ENCODE measurements at regions not wholly inside any gene's neighbourhood (a gene's known extent, or its start where the extent isn't known, plus 50 kb on each side); places are given as distances from the start of the nearest gene placed in this dataset.

- Histone ChIP-seq H3K4me1 (ENCODE audit: control insufficient read depth in 2 of 2, insufficient read depth in 2 of 2, low read length in 2 of 2) (no peaks in the 10 kb centered on the region), H3K27me3 (ENCODE audit: control insufficient read depth in 2 of 2, insufficient read depth in 2 of 2, low read length in 2 of 2) (no peaks in the 10 kb centered on the region), H3K36me3 (ENCODE audit: control insufficient read depth in 2 of 3, insufficient read depth in 3 of 3, low read length in 3 of 3) (no peaks in the 10 kb centered on the region), H3K4me3 (ENCODE audit: low read length) (no peak overlapping the region), H3K9me3 (ENCODE audit: control insufficient read depth in 2 of 3, low read length in 3 of 3) (no peaks in the 10 kb centered on the region), H3K27ac (ENCODE audit: low read depth, low read length) (no peak overlapping the region)
- ChIA-PET CTCF (no interaction called here), POLR2A (no interaction called here)
- Mint-ChIP-seq H3K27ac (no peak overlapping the region), H3K9me3 (peaks cover 0 to 6% (median 0%) of the 10 kb centered on the region in 11 donors), H3K36me3 (no peaks in the 10 kb centered on the region), H3K4me1 (no peaks in the 10 kb centered on the region), H3K27me3 (no peaks in the 10 kb centered on the region), H3K4me3 (no peak overlapping the region)
- ATAC-seq (no peak), DNase-seq (no peak)
- intact Hi-C loops (cut with micrococcal nuclease): no loop called here
Observed at GRCh38 chrX:6384371-6384770, 150.5 kb downstream of the VCX3A start.

- ATAC-seq (no peak), DNase-seq (no peak)
- Mint-ChIP-seq H3K9me3 (peaks cover 0 to 6% (median 0%) of the 10 kb centered on the region in 11 donors), H3K27ac (no peak overlapping the region), H3K36me3 (no peaks in the 10 kb centered on the region), H3K4me3 (no peak overlapping the region), H3K4me1 (no peaks in the 10 kb centered on the region), H3K27me3 (no peaks in the 10 kb centered on the region)
- no peak overlapping the region for H3K27ac ChIP-seq (ENCODE audit: low read depth, low read length)
- no peak overlapping the region for H3K4me3 ChIP-seq (ENCODE audit: low read length)
- no peaks in the 10 kb centered on the region for H3K36me3 ChIP-seq (ENCODE audit: control insufficient read depth in 2 of 3, insufficient read depth in 3 of 3, low read length in 3 of 3)
- CTCF ChIA-PET: no interaction called here
- no peaks in the 10 kb centered on the region for H3K4me1 ChIP-seq (ENCODE audit: control insufficient read depth in 2 of 2, insufficient read depth in 2 of 2, low read length in 2 of 2)
- no peaks in the 10 kb centered on the region for H3K27me3 ChIP-seq (ENCODE audit: control insufficient read depth in 2 of 2, insufficient read depth in 2 of 2, low read length in 2 of 2)
- intact Hi-C loops (cut with micrococcal nuclease): no loop called here
- POLR2A ChIA-PET: no interaction called here
- no peaks in the 10 kb centered on the region for H3K9me3 ChIP-seq (ENCODE audit: control insufficient read depth in 2 of 3, low read length in 3 of 3)
Observed at GRCh38 chrX:6383917-6384316, 151.0 kb downstream of the VCX3A start.

DNA sequence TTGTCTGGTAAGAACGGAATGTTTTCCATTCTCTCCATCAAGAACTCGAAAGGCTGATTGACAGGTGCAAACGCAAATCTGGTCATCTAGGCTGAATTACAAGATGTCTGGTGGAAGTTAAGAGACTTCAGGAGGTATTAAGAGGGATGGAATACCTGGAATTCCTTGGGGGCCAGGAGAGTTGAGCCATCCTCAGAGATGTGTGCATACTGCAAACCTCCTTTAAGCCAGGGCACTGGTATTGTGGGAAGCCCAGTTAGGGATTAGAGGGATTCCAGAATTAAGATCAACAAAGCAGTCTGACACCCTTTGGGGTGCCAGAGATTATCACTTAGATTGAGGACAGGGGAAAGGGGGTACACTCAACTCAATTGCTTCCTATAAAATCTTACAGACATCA, 151.4 kb downstream of the VCX3A start:
- Histone ChIP-seq H3K36me3 (ENCODE audit: control insufficient read depth in 2 of 3, insufficient read depth in 3 of 3, low read length in 3 of 3) (no peaks in the 10 kb centered on the region), H3K4me1 (ENCODE audit: control insufficient read depth in 2 of 2, insufficient read depth in 2 of 2, low read length in 2 of 2) (no peaks in the 10 kb centered on the region), H3K9me3 (ENCODE audit: control insufficient read depth in 2 of 3, low read length in 3 of 3) (no peaks in the 10 kb centered on the region), H3K27ac (ENCODE audit: low read depth, low read length) (no peak overlapping the region), H3K4me3 (ENCODE audit: low read length) (no peak overlapping the region), H3K27me3 (ENCODE audit: control insufficient read depth in 2 of 2, insufficient read depth in 2 of 2, low read length in 2 of 2) (no peaks in the 10 kb centered on the region)
- ATAC-seq: no peak
- no peaks in the 10 kb centered on the region for H3K4me1 Mint-ChIP-seq
- POLR2A ChIA-PET: no interaction called here
- H3K36me3 Mint-ChIP-seq: no peaks in the 10 kb centered on the region
- peaks cover 0 to 5% (median 0%) of the 10 kb centered on the region in 11 donors for H3K9me3 Mint-ChIP-seq
- CTCF ChIA-PET: no interaction called here
- DNase-seq: no peak
- intact Hi-C loops (cut with micrococcal nuclease): no loop called here
- no peak overlapping the region for H3K27ac Mint-ChIP-seq
- no peaks in the 10 kb centered on the region for H3K27me3 Mint-ChIP-seq
- H3K4me3 Mint-ChIP-seq: no peak overlapping the region

DNA sequence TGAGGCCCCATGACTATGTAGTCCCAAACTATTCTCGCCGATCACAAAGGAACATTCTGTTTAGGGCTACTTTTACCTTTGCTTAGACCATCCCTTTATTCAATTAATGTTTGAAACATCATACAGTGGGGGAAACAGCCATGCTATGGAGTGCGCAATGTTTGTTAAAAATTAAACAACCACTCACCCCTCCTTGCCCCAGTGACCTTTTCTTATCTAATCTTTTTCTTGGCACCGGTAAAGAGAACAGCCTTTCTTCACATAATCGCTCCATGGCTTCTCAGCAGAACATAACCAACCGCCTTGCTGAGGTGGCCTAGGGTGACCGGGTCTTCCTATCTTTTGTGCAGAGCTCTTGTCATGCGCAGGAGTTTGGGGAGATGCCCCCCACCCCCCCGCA, 152.6 kb downstream of the VCX3A start:
- Mint-ChIP-seq H3K27me3 (no peaks in the 10 kb centered on the region), H3K4me3 (no peak overlapping the region), H3K4me1 (no peaks in the 10 kb centered on the region), H3K9me3 (peaks cover 0 to 1% (median 0%) of the 10 kb centered on the region in 11 donors), H3K36me3 (no peaks in the 10 kb centered on the region), H3K27ac (no peak overlapping the region)
- Histone ChIP-seq H3K9me3 (ENCODE audit: control insufficient read depth in 2 of 3, low read length in 3 of 3) (no peaks in the 10 kb centered on the region), H3K4me1 (ENCODE audit: control insufficient read depth in 2 of 2, insufficient read depth in 2 of 2, low read length in 2 of 2) (no peaks in the 10 kb centered on the region), H3K4me3 (ENCODE audit: low read length) (no peak overlapping the region), H3K36me3 (ENCODE audit: control insufficient read depth in 2 of 3, insufficient read depth in 3 of 3, low read length in 3 of 3) (no peaks in the 10 kb centered on the region), H3K27me3 (ENCODE audit: control insufficient read depth in 2 of 2, insufficient read depth in 2 of 2, low read length in 2 of 2) (no peaks in the 10 kb centered on the region), H3K27ac (ENCODE audit: low read depth, low read length) (no peak overlapping the region)
- intact Hi-C loops (cut with micrococcal nuclease): no loop called here
- ChIA-PET POLR2A (no interaction called here), CTCF (no interaction called here)
- no peak for DNase-seq
- ATAC-seq: no peak

GRCh38 chrX:6377103-6377764, 148.6 kb upstream of the NLGN4X start:
- intact Hi-C loops (cut with micrococcal nuclease): no loop called here
- ChIA-PET CTCF (no interaction called here), POLR2A (no interaction called here)
- H3K27ac Mint-ChIP-seq: no peak overlapping the region
- H3K4me3 ChIP-seq (ENCODE audit: low read length): no peak overlapping the region
- no peak for ATAC-seq
- H3K4me1 ChIP-seq (ENCODE audit: control insufficient read depth in 2 of 2, insufficient read depth in 2 of 2, low read length in 2 of 2): no peaks in the 10 kb centered on the region
- H3K27me3 ChIP-seq (ENCODE audit: control insufficient read depth in 2 of 2, insufficient read depth in 2 of 2, low read length in 2 of 2): no peaks in the 10 kb centered on the region
- no peaks in the 10 kb centered on the region for H3K36me3 Mint-ChIP-seq
- no peak overlapping the region for H3K4me3 Mint-ChIP-seq
- H3K27ac ChIP-seq (ENCODE audit: low read depth, low read length): no peak overlapping the region
- H3K9me3 ChIP-seq (ENCODE audit: control insufficient read depth in 2 of 3, low read length in 3 of 3): no peaks in the 10 kb centered on the region
- no peaks in the 10 kb centered on the region for H3K4me1 Mint-ChIP-seq
- H3K36me3 ChIP-seq (ENCODE audit: control insufficient read depth in 2 of 3, insufficient read depth in 3 of 3, low read length in 3 of 3): no peaks in the 10 kb centered on the region
- H3K9me3 Mint-ChIP-seq: no peaks in the 10 kb centered on the region
- DNase-seq: no peak
- H3K27me3 Mint-ChIP-seq: no peaks in the 10 kb centered on the region

- intact Hi-C loops (cut with micrococcal nuclease): no loop called here
- ChIA-PET CTCF (no interaction called here), POLR2A (no interaction called here)
- no peaks in the 10 kb centered on the region for H3K9me3 ChIP-seq (ENCODE audit: control insufficient read depth in 2 of 3, low read length in 3 of 3)
- Mint-ChIP-seq H3K36me3 (no peaks in the 10 kb centered on the region), H3K4me3 (no peak overlapping the region), H3K9me3 (no peaks in the 10 kb centered on the region), H3K4me1 (no peaks in the 10 kb centered on the region), H3K27me3 (no peaks in the 10 kb centered on the region), H3K27ac (no peak overlapping the region)
- H3K27me3 ChIP-seq (ENCODE audit: control insufficient read depth in 2 of 2, insufficient read depth in 2 of 2, low read length in 2 of 2): no peaks in the 10 kb centered on the region
- H3K27ac ChIP-seq (ENCODE audit: low read depth, low read length): no peak overlapping the region
- no peak overlapping the region for H3K4me3 ChIP-seq (ENCODE audit: low read length)
- H3K36me3 ChIP-seq (ENCODE audit: control insufficient read depth in 2 of 3, insufficient read depth in 3 of 3, low read length in 3 of 3): no peaks in the 10 kb centered on the region
- DNase-seq (no peak), ATAC-seq (no peak)
- H3K4me1 ChIP-seq (ENCODE audit: control insufficient read depth in 2 of 2, insufficient read depth in 2 of 2, low read length in 2 of 2): no peaks in the 10 kb centered on the region
Observed at GRCh38 chrX:6374556-6374955, 145.9 kb upstream of the NLGN4X start.

DNA sequence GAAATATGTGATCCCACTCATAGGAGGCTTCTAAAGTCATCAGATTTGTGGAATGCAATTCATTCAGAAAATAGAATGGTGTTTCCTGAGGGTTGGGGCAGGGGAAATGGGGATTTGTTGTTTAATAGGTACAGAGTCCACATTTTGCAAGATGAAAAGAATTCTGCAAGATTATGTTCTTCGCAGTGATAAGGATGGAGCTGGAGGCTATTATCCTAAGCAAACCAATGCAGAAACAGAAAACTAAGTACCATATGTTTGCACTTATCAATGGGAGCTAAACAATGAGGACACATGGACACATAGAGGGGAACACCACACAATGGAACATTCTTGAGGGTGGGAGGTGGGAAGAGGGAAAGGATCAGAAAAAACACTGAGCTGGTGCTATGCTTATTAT, 144.3 kb upstream of the NLGN4X start:
- H3K4me1 Mint-ChIP-seq: no peaks in the 10 kb centered on the region
- no peaks in the 10 kb centered on the region for H3K36me3 ChIP-seq (ENCODE audit: control insufficient read depth in 2 of 3, insufficient read depth in 3 of 3, low read length in 3 of 3)
- H3K9me3 Mint-ChIP-seq: peaks cover 0 to 4% (median 0%) of the 10 kb centered on the region in 11 donors
- no peak overlapping the region for H3K27ac ChIP-seq (ENCODE audit: low read depth, low read length)
- ChIA-PET POLR2A (no interaction called here), CTCF (no interaction called here)
- H3K4me3 Mint-ChIP-seq: no peak overlapping the region
- intact Hi-C loops (cut with micrococcal nuclease): no loop called here
- H3K9me3 ChIP-seq (ENCODE audit: control insufficient read depth in 2 of 3, low read length in 3 of 3): no peaks in the 10 kb centered on the region
- no peak overlapping the region for H3K4me3 ChIP-seq (ENCODE audit: low read length)
- no peak for DNase-seq
- no peaks in the 10 kb centered on the region for H3K27me3 ChIP-seq (ENCODE audit: control insufficient read depth in 2 of 2, insufficient read depth in 2 of 2, low read length in 2 of 2)
- ATAC-seq: no peak
- H3K27ac Mint-ChIP-seq: no peak overlapping the region
- H3K36me3 Mint-ChIP-seq: no peaks in the 10 kb centered on the region
- no peaks in the 10 kb centered on the region for H3K27me3 Mint-ChIP-seq
- no peaks in the 10 kb centered on the region for H3K4me1 ChIP-seq (ENCODE audit: control insufficient read depth in 2 of 2, insufficient read depth in 2 of 2, low read length in 2 of 2)
